ENCODE measurements at regions not wholly inside any gene's neighbourhood (a gene's known extent, or its start where the extent isn't known, plus 50 kb on each side); places are given as distances from the start of the nearest gene placed in this dataset.
"Not testable (repeated sequence)": the region's sequence is repeated elsewhere in the genome, so short reads cannot be mapped to it uniquely, and the experiment has no call there.

DNA sequence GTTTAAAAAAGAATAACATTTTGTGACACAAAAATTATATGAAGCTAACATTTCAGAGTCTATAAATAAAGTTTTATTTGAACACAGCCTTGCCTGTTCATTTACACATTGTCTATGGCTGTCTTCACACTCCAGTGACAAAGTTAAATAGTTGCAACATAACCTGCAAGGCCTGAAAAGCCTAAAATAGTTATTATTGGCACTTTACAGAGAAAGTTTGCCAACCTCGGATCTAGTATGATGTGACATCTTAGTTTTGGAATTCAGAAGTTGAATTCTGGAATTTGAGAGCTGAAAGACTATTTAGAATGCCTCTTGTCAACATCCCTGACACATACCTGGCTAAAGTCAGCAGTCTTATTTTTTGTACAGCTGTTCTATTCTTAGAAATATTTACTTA, 68.3 kb downstream of the DYRK2 start:
- no peak for DNase-seq (ENCODE audit: low spot score)

- DNase-seq (ENCODE audit: low spot score), result not testable (repeated sequence)
Measured at GRCh38 chr12:67719303-67719702, 70.8 kb downstream of the DYRK2 start.

GRCh38 chr12:67720351-67720856, 71.9 kb downstream of the DYRK2 start:
- DNase-seq (ENCODE audit: low spot score), result peak; percentile 74

DNA sequence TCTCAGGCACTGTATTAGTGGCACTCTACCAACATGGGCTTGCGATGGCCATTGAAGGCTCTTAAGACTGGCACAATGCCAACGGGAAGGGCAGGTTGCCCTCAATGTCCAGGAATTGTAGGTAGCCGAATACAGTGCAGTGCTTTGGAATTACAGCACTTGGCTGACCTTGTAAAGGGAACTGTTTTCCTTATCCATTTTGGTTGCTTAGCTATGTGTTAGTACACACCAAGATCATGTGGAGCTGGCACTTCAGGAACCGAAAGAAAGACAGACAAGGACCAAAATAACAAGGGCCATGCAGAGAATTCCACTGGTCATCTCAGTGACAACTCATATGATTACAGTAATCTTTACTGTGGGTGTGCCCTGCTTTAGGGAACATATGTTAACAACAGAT, 72.7 kb downstream of the DYRK2 start:
- DNase-seq (ENCODE audit: low spot score), result no peak

GRCh38 chr12:67722296-67722695, 73.8 kb downstream of the DYRK2 start:
- DNase-seq (ENCODE audit: low spot score), result no peak

DNA sequence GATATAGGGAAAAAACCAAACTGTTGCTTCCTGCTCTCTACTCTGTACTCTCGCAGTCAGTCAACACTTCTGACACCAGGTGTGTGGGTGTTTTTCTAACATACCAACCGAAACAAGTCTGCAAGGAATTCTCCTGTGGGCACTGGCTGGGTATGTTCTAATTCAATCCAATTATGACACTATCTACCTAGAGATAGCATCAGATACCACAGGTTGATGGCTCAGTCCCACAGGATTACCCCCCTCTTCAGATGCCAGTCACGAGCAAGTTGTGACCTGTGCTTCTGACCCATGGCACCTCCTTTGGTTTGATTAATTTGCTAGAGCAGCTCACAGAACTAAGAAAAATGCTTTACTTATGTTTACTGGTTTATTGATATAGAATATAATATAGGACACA, 78.3 kb downstream of the DYRK2 start:
- no peak for DNase-seq (ENCODE audit: low spot score)

GRCh38 chr12:67727702-67728666, 79.4 kb downstream of the DYRK2 start:
- DNase-seq (ENCODE audit: low spot score), result no peak

DNA sequence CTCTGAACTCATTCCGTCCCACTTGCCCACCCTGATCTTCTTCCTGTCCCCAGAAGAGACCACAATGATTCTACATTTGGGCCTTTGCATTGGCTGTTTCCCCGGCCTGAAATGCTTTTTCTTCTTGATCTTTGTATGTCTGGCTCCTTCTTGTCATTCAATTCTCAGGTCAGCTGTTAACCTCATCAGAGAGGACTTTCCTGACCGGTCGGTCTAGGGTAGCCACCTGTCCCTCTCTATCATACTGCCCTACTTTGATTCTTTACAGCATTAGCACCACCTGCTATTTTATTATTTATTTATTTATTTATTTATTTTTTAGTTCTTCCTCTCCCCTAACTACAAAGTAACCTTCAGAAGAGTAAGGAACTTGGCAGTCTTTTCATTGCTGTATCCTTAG, 84.3 kb downstream of the DYRK2 start:
- no peak for DNase-seq (ENCODE audit: low spot score)

- DNase-seq (ENCODE audit: low spot score), result no peak
Measured at GRCh38 chr12:67735868-67736267, 87.3 kb downstream of the DYRK2 start.

DNA sequence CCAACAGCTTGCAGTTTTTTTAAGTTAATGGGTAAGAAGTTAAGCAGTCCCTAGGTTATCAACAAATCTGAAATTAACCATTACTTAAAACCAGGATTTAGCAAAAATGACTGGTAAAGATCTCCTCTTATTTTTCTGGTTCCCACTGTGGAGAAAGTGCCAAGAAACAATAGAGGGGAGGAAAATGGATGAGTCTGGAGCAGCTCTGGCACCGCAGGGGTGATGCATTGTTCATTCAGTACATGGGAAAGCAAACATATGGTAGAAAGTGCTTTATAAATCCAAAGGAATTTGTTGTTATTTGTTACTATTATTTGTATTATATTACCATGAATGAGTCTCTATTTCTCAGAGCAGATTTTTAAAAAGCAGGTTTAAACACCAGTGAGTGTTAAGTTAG, 92.2 kb downstream of the DYRK2 start:
- no peak for DNase-seq (ENCODE audit: low spot score)

DNA sequence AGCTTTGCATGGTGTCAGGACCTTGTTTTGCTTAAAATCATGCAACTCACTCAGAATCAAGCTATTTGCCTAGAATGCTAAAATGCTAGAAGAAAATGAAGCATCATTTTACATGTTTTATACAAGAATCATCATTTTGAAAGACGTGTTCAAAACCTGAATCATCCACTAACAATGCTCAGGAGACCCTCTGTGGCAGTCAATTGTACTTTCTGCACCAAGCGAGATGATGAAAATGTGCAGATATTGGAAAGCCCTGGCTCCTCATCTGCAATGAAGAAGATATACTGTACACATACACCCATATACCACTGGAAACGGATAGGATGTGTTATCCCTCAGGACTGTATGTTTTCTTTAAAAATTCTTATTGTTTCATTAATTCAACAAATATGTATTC, 92.7 kb downstream of the DYRK2 start:
- DNase-seq (ENCODE audit: low spot score), result no peak

GRCh38 chr12:67742461-67742860, 93.9 kb downstream of the DYRK2 start:
- no peak for DNase-seq (ENCODE audit: low spot score)

- peak; percentile 63 for DNase-seq (ENCODE audit: low spot score)
Measured at GRCh38 chr12:67747869-67748742, 99.6 kb downstream of the DYRK2 start.

- peak; percentile 36 for DNase-seq (ENCODE audit: low spot score)
Measured at GRCh38 chr12:67748743-67749040, 100.1 kb downstream of the DYRK2 start.

GRCh38 chr12:67750513-67751183, 102.1 kb downstream of the DYRK2 start:
- DNase-seq (ENCODE audit: low spot score), result no peak

DNA sequence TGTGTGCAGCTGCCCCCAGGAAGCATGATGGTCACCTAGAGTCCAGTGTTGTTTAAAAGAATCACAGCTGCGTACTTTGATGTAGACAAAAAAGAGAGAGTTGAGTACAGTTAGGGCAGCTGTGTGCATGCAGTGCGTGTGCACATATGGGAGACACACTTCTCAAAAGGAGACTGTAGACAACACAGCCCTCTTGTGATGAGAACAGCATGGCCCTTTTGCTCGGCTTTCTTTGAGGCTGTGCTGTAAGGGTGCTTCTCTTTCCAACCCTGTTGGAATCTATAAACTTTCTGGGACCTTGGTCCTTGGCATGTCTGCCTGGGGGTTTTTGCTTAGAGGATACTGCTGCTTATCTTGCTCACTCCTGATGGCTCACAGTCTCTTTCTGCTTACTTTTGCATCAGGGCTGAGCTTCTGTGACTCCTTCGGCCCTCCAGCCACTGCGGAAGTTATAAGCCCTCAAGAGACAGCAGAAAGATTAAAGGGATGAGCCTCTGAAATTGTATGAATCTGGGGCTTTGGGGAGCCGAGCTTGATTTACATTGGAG, 102.9 kb downstream of the DYRK2 start:
- DNase-seq (ENCODE audit: low spot score), result no peak

GRCh38 chr12:67752226-67752732, 103.7 kb downstream of the DYRK2 start:
- DNase-seq (ENCODE audit: low spot score), result no peak

DNA sequence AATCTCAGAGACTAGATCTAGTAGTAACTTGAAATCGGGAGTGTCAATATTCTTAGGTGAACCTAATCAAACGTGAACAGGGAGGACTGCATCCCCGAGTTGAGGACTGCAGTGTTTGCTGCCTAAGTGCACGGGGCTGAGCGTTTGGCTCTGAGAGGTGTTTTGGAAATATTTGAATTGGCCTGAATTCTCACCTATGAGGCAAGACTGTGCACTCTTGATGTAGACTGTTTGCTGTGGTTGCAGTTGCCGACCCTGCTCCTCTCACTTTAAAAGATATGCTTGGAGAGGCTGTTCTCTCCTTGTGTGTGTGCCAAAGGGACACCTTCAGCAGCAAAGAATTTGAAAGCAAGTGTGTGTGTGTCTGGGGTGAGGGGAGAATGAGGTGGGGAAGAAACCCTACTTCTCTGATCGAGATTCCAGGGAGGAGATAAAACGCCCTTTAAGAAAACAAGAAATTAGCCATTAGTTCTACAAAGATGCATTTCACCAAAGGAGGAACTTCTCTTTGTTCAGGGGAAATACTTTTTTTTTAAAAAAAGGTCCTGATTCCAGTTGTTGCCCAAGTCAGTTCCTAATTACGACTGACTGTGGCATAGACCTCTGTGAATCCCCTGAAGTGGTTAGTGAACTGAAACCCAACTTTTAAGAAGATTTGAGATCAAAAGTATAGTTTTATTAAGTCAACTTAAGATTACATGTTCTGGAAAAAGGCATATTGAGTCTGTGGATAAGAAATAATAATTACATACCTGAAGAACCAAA, 106.6 kb downstream of the DYRK2 start:
- no peak for DNase-seq (ENCODE audit: low spot score)

DNA sequence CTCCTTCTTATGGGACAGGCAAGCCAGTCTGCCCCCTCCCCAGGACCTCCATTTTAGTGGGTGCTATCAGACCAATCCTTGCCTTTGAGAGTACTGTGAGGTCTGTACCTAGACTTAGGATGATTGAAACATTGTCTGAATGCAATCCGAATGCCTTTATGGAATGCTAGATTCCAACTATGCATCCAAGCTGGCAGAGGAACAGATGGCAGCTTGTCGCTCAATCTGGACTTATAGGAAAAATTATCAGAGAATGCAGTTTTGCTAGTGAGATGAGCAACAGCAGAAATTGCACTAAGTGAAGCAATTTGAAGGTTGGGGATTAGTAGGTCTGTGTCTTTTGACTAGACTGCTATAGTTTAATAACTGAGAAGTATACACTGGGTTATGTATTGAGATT, 109.1 kb downstream of the DYRK2 start:
- DNase-seq (ENCODE audit: low spot score), result no peak

GRCh38 chr12:67758119-67758518, 109.6 kb downstream of the DYRK2 start:
- DNase-seq (ENCODE audit: low spot score), result no peak

- no peak for DNase-seq (ENCODE audit: low spot score)
Measured at GRCh38 chr12:67758521-67758920, 110.0 kb downstream of the DYRK2 start.
